ENCODE measurements at regions not wholly inside any gene's neighbourhood (a gene's known extent, or its start where the extent isn't known, plus 50 kb on each side); places are given as distances from the start of the nearest gene placed in this dataset.
"Not testable (repeated sequence)": the region's sequence is repeated elsewhere in the genome, so short reads cannot be mapped to it uniquely, and the experiment has no call there.

DNA sequence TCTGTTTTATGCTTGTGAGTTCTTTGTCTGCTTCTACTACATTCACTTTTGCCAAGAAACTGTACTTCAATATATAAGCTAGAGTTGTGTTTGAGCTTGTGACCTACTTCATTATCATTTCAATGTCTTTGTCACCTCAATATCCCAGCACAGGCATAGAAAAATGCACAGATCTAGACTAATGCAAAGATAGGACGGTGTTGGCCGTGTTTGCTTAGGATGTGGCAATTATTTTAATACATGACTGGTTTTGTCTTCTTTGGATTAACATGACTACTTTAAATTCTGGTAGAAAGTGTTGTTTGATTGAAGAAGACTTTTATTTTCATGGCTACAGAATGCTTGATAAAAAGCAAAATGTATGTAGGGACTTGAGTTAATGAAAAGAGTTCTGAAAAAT lies 1075.0 kb upstream of the GJE1 start:
- DNase-seq (ENCODE audit: low spot score), result no peak

DNA sequence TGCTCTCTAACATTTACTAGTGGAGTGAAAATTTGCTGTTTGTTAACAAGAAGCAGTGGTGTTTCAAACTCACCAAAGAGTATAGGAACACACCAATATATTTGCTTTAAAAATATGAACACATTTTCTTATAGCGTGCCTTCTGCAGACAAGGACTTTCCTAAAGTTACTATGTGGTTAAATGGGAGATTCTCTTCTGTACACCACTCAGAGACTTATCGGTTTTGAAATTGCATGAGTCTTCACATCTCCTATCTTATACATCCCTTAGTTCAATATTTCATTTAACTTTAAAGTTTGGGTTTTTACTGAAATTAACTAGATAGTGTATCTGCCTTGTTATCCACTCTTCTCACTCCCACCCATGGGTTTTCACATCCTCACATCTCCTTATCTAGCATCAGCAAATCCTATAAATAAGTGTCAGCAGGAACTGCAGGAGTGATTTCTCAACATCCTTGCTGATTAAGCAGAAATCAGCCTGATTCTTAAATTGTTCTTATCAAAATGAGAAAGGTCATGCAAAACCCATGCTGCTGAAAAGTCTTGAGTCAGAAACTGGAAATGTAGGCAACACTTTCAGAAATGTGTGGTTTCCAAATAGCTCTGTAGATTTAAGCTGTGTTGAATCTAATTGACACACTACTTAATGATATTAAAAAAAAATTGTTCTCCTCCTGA lies 1075.6 kb upstream of the GJE1 start:
- no peak for DNase-seq (ENCODE audit: low spot score)

DNA sequence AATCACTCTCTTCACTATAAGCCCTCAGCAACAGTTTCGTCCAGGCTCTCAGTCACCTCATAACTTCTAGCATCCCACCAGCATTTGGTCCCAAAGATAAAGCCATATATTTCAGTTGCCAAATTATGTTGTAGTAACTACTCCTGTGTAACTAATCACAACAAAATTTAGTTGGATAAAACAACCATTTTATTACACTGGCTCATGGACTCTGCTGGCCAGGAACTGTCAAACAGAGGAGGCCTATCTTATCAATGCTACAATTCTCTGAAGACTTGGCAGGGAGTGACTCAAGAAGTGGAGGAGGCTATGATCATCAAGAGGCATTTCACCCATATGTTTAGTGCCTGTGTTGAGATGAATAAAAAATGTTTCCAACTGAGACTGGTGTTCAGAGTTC lies 1082.3 kb upstream of the GJE1 start:
- DNase-seq (ENCODE audit: low spot score), result no peak

DNA sequence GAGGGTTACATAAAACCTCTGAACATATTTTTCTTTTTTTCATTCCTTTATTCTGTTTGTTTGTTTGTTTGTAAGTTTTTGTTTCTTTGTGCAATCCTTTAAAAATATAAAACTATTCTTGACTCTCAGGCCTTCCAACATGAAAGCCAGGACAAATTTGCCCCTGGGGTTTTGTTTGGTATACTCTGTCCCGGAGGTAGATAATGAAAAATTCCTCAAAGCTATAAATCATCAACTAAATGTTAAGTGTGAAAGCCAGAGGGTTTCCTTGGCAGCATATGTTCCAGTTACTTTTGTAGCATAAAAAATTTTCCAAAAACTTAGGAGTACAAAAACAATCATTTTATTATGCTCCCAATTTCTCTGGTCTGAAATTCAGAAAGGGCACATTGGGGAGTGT lies 1084.3 kb upstream of the GJE1 start:
- DNase-seq (ENCODE audit: low spot score), result no peak

DNA sequence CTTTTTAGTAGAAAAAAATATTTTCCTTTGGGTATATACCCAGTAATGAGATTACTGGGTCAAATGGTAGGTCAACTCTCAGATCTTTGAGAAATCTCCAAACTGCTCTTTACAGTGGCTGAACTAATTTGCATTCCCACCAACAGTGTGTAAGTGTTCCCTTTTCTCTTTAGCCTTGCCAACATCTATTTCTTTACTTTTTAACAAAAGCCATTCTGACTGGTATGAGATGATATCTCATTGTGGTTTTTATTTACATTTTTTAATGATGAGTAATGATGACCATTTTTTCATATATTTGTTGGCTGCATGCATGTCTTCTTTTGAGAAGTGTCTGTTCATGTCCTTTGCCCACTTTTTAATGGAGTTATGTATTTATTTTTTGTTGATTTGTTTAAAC lies 1086.2 kb upstream of the GJE1 start:
- not testable (repeated sequence) for DNase-seq (ENCODE audit: low spot score)

DNA sequence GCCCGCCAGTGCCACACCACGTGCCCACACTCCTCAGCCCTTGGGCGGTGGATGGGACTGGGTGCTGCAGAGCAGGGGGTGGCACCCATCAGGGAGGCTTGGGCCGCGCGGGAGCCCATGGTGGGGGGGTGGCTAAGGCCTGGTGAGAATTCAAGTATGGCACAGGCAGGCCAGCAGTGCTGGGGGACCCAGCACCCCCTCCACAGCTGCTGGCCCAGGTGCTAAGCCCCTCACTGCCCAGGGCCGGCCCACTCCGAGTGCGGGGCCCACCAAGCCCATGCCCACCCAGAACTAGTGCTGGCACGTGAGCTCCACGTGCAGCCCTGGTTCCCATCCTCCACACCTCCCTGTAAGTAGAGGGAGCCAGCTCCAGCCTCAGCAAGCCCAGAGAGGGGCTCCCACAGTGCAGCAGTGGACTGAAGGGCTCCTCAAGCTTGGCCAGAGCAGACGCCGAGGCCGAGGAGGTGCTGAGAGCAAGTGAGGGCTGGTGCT lies 1091.1 kb upstream of the GJE1 start:
- no peak for DNase-seq (ENCODE audit: low spot score)

DNA sequence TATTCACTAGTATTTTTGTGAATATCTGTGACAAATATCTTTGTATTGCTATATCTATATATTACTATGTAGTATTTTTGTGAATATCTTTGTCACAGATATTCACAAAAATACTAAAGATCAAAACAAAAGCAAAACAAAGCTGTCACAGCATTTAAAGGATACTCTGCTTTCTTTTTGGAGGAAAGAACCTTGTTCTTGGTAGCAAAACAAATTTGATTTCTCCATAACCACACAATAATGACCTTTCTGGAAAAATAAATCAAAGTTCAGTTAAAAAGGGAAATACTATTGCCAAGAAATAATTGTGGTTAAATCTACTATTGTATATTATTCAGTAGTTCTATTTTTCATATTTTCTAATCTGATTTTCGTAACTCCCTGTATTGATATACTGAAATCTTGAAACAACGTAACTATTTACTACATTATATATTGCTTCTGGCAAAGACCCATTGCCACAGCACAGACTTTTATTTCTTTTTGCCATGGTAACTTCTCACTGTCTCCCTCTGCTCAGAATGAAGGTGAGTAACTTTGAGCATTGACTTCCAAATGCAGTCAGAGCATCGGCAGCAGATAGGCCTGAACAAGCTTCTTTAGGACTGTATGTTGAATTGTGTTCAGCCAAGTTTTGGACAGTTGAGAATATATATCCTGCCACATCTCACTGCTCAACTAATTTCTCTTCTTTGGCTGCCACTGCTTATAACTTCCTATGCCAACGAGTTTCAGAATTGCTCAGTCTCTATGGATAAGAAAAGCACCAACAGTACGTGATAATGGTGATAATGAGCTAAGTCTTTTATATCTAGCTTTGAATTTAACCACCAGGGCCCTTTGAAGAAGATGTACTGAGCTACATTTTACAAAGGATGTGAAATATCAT lies 1097.2 kb upstream of the GJE1 start:
- no peak for DNase-seq (ENCODE audit: low spot score)

DNA sequence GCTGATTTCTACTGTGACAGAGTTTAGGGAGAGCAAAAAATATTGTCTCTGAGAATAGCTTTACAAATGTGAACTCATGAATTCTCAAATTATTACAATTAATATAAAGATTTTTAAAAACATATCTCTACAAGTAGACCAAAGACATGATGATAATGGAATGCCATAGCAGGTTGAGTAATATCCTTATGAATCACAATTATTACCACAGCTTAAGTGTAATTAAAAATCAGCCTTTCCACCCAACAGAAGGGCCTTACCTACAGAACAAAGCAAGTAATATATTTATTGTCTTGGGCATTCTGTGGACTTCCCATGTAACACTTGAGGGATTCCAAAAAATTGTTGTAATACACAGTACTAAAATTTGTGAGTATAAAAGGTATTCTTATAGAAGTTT lies 1099.6 kb upstream of the GJE1 start:
- DNase-seq (ENCODE audit: low spot score), result no peak

DNA sequence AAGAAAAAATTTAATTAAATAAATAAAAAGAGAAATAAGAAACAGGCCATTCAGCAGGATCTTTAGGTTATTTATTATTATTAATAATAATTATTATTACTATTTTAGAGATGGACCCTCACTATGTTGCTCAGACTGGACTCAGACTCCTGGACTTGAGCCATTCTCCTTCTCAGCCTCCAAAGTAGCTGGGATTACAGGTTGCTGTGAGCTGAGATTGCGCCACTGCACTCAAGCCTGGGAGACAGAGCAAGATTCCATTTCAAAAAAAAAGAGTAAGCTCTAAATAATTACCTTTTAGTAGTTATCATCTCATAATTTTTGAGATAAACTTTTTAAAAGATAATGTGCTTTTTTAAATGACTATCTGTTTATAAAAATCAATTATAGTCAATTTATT lies 1102.8 kb upstream of the GJE1 start:
- DNase-seq (ENCODE audit: low spot score), result no peak

DNA sequence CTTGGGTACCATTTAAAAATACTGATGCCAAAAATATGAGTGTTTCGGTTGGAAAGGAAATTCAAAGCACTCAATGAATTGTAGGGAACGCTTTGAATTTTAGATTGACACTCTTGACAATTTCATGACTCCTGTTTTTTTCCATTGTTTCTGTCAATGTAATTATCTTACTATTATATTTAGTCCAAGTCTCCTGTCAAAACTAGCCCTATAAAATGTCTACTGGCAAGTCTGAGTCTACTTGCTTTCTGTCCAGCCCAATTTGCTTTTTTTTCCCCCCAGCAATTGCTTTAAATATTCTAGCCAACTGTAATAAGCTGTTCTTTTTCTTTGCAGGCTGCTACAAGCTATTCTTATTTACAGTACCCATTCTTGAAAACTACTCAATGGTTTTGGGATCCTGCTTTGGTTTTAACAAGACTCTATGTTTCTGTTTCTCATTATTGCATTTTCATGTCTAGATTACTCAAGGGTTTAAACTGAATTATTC lies 1103.9 kb upstream of the GJE1 start:
- DNase-seq (ENCODE audit: low spot score), result no peak

DNA sequence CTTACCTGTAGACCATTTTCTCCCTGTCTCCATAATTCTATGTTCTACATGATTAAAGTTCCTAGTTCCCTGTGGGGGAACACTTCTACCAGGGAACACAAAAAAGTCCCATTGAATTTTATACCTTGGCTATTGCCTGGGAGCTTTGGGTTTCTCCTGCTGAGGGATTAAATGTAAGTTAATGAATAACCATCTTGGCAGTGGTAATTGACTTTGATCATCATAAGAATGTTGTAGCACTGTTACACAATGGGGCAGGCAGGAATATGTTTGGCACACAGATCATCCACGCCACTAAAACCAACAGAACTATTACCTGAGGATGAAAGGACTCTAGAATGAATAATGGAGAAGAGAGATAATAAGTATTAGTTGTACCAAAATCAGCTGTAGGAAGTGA lies 1106.2 kb upstream of the GJE1 start:
- DNase-seq (ENCODE audit: low spot score), result no peak

DNA sequence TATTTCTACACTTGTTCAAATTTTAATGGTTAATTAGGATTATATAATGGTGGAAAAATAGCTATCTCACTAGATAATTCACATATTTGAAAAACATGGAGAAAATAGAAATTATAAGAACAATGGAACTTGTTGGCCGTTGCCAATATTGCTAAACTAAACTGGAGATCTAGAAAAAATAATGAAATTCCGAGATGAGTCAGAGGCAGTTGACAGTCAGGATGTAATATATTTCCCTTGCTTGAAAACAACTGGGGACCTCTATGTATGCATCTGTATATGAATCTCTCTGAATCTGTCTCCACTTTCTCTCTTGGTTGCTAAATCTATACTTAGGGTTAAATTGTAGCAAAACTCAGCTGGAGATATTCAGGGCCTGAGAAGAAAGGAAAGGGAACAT lies 1108.2 kb upstream of the GJE1 start:
- no peak for DNase-seq (ENCODE audit: low spot score)

DNA sequence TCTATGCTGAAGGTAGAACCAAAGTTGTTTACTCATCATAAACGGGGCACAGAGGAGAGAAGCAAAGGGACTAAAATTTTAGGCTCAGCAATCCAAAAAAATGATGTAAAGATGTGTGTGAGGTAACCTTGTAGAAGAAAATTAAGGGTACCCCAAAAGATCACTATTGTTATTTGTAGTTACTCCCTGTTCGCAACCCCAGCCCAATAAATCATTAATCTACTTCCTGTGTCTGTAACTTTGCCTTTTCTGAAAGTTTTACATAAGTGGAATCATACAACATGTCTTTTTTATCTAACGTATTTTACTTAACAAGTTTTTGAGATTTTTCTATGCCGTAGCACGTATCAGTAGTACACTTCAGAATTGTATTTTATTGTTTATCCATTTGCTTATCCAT lies 1114.8 kb upstream of the GJE1 start:
- DNase-seq (ENCODE audit: low spot score), result no peak

DNA sequence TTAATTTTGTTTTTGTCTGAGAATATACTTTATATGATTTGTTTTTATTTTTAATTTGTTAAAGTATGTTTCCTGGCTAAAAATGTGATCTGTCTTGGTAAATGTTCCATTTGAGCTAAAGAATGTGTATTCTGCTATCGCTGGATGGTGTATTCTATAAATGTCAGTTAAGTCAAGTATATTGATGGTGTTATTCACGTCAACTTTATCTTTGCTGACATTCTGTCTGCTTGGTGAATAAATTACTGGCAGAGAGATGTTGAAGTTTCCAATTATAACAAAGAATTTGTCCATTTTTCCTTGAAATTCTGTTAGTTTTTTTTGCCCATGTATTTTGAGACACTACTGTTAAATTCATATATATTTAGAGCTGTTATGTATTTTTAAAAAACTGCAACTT lies 1131.8 kb upstream of the GJE1 start:
- no peak for DNase-seq (ENCODE audit: low spot score)

DNA sequence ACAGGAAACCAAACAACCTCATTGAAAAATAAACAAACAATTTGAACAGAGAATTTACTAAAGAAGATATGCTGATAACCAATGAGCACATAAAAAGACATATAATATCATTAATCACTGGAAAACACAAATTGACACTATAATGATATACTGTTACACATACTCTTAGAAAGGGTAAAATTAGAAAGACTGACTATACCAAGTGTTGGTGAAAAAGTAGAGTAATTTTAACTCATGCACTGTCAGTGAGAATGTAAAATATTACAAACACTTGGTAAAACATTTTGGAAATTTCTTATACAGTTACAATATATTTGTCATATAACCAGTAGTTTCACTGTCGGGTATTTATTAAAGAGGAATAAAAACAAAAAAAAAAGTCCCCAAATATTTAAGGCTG lies 1139.2 kb upstream of the GJE1 start:
- DNase-seq (ENCODE audit: low spot score), result no peak

DNA sequence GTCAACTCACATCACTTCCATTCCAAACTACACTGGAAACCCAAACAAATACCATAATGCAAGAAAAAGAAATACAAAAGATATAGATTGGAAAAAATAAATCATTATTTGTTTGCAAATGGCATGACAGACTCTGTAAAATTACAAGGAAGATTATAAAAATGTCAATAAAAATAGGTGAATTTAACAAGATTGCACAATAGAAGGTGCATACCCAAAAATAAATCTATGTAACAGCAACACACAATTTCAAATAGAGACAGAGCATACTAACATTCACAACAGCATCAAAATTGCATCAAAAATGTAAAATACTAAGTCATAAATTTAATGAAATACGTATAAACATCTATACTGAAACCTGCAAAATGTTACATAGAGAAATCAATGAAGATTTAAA lies 1140.0 kb upstream of the GJE1 start:
- DNase-seq (ENCODE audit: low spot score), result no peak

DNA sequence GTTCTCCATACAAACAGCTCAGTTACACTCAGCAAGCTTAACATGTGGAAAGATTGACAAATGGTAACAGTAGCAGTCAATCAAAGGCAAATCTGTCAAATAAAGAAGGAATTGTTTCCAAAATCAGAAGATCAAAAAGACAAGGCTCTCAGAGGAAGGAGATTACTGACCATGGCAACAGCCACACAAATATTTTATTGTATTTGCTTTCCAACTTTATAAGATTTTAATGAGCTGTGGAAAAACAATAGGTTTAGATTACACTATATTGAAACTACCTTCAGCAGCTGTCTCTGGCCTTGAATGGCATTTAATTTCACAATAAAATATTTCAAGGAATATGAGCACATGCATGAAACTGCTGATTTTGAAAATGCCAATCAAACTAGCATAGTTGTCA lies 1143.9 kb upstream of the GJE1 start:
- no peak for DNase-seq (ENCODE audit: low spot score)

DNA sequence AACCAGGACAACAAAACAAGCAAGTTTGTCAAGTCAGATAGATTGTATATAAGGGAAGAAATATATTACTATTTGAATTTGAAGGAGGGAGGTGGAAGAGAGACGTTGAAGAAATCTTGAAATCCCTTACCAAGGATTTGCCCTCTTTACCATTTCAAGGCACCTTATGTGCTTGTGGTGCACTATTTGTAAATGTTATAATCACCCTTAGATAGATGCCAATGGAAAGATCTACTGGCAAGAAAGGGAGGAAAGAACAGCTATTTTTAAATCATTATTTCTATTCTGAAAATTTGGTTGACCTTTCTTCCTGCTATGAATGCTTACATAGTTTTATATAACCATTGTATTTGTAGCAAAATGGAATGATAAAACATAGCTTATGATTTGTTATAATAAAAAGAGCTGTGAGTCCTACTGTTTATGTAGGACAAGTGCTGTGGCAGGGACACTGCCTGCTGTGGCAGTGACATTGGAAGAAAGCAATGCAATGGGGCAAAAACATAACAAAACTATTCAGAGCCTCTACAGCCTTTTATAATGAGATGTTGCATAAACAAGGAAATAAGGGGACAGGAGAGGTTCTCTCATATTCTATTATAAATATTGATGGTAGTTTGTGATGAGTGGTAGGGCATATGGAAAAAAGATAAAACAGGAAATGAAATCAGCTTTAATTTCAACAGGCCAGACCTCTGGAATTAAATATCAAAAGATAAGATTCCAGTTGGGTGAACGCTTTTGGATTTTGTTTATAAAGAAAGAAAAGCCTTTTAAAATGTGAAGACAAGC lies 1145.2 kb upstream of the GJE1 start:
- DNase-seq (ENCODE audit: low spot score), result no peak

DNA sequence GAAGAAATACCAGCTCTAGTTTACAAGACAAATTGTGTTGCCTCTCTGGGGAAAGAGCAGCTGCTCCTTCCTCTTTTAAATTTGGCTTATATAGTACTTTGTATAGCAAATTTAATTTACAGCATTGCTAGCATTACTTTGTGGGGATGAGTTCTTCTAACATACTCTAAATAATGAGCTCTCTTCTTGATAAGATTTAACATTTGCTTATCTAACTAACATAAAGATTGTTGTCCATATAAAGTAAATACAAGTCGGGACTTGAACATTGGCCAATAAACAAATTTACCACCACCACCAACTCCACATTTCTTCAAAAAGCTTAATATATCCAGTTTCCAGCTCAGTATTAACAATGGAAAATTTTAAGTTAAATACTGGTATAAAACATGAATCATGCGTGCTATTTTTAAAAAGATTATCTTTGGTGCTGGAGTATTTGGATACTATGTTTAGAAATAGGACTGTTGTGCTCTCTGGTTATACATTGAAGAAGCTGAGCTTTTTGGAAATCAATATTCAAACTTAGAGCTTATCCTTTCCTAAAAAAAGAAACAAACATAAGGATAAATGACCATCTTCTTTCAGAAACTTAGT lies 1146.9 kb upstream of the GJE1 start:
- no peak for DNase-seq (ENCODE audit: low spot score)

DNA sequence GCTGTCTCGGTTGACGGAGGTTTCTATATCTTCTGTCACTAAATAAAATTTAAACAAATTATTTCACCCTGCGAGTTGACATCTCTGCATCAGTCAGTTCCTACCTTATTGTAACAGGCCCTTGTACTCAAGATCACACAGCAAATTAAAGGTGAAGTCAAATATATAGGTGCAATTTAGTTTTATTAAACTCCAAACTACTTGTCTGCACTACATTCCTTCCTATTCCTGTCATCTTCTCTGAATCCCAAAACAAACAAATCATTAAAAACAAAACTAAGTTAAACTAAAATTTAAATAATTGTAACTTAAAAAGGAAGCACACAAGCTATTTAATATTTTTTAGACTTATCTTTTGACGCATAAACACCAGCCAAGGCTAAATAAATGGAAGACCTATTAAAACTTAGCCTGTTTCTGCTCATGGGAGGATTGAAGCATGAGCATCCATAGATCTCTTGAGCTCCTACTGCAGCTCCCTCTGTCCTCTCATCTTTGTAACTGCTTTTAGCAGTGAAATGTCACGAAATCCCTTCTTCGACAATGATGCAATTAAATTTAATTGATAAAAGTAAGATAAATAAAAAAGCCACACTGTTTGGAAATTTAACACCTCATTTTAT lies 1152.3 kb upstream of the GJE1 start:
- DNase-seq (ENCODE audit: low spot score), result no peak

DNA sequence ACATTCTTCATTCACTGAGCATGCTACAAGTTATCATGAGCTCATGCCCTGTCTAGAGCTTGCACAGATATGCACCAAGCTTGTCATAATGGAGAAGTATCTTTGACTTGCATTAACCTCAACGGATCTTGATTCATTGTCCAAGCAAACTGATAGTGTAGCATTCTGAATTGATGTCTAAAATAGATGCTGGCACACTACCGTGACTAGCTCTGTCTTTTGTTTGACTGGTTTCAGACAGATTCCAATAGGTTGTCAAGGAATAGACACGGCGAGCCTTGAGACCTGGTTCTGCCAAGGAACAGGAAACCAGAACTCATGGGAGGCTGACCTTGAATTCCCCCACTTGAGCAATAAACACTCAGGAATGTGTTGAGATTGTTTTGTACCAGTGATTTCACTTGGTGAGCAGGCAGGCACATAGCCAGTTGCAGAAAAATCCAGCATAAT lies 1153.1 kb upstream of the GJE1 start:
- no peak for DNase-seq (ENCODE audit: low spot score)

DNA sequence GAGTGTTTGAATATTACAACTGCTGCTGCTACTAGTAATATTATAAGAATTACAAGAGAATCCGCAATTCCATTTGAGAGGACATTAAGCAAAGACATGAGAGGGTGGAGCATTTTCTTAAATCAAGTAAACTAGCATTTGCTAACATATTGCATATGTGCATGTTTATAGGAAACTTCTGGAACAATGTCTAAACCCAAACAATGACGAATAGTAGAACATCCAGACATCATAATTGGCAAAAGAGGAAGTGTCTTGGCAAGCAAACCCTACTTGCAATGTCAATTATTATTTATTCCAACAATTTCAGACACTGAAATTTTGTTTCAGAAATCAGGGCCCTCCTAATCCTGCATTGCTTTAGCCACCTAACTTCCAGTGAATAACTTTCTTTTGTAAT lies 1155.3 kb upstream of the GJE1 start:
- no peak for DNase-seq (ENCODE audit: low spot score)
